Transverse colon (tissue), 4 donors: ENCODE measurements at regions not wholly inside any gene's neighbourhood (a gene's known extent, or its start where the extent isn't known, plus 50 kb on each side); places are given as distances from the start of the nearest gene placed in this dataset.

Source experiments
- DNase-seq: peaks from one replicate; pipeline ENCODE4 v3.0.0-alpha.2; 2019
- H3K27ac ChIP-seq, 4 donors: fragments of 200-600 bp; sonication (generic); 2 replicates each; pipeline ENCODE4 v1.5.1; 2016 to 2018; ENCODE audit warnings: inconsistent platforms in 4 of 4
- H3K27me3 ChIP-seq: fragments of 200-600 bp; sonication (generic); 2 replicates; pipeline ENCODE4 v1.5.1; 2017; ENCODE audit warnings: inconsistent platforms
- H3K36me3 ChIP-seq, 4 donors: fragments of 200-600 bp; sonication (generic); 2 replicates each; pipeline ENCODE4 v1.5.1; 2017 to 2019; ENCODE audit warnings: inconsistent platforms in 4 of 4
- H3K4me1 ChIP-seq, 4 donors: fragments of 200-600 bp; sonication (generic); 2 replicates each; pipeline ENCODE4 v1.5.1; 2017 to 2020; ENCODE audit warnings: inconsistent platforms in 4 of 4
- H3K4me3 ChIP-seq, 4 donors: fragments of 200-600 bp; sonication (generic); 1 replicate in 1 of 4; 2 replicates in 3 of 4; pipeline versions ENCODE4 v1.5.1 to v1.6.1; 2017 to 2019; ENCODE audit warnings: inconsistent platforms in 4 of 4
- H3K9me3 ChIP-seq, 2 donors: fragments of 200-600 bp; sonication (generic); 2 replicates each; pipeline ENCODE4 v1.5.1; 2017 to 2019; ENCODE audit warnings: inconsistent platforms in 2 of 2
- CTCF ChIP-seq, 5 experiments: fragments of 200-600 bp in 3 of 5; fragments of 450-650 bp in 2 of 5; sonication (generic) in 3 of 5; IDR thresholded peaks; 1 replicate in 2 of 5; 2 replicates in 3 of 5; pipeline ENCODE4 v1.5.1; 2016 to 2017; ENCODE audit warnings: antibody characterized with exemption in 5 of 5, inconsistent platforms in 3 of 5, mild to moderate bottlenecking in 2 of 5, moderate library complexity in 1 of 5
- EP300 ChIP-seq: sonication (generic); formaldehyde crosslinking; IDR thresholded peaks from one replicate; pipeline ENCODE4 v1.6.1; 2017; ENCODE audit warnings: antibody characterized with exemption, low read depth
- POLR2A ChIP-seq: fragments of 450-650 bp; IDR thresholded peaks from one replicate; pipeline ENCODE4 v1.6.1; 2016; ENCODE audit warnings: antibody characterized with exemption, mild to moderate bottlenecking, moderate library complexity
- POLR2AphosphoS5 ChIP-seq, 3 donors: sonication (generic); formaldehyde crosslinking; IDR thresholded peaks; one replicate each; pipeline ENCODE4 v1.6.1; 2016; ENCODE audit warnings: antibody characterized with exemption in 3 of 3
- WGBS, 2 donors: methylation state at CpG; one replicate each; pipeline ENCODE4 v1.1.5; 2018; ENCODE audit warnings: low coverage in 1 of 2; 5-methylcytosine and 5-hydroxymethylcytosine counted together
- in situ Hi-C, 4 donors: fragments of 200-750 bp; cut with MboI; loops; one replicate each; pipeline versions ENCODE4 v1.15.0 to v1.15.1; 2017; ENCODE audit warnings: low sequenced_read_pairs in 3 of 4, low pct_ligation_motif_present in 1 of 4, low pct_unique_long_range_greater_than_20kb in 1 of 4
- intact Hi-C: fragments of 100-400 bp; cut with DNase I; formaldehyde crosslinking; loops from one replicate; pipeline ENCODE4 v1.15.1; 2023; ENCODE audit warnings: low total_unique reads

GRCh38 chr10:9219860-9220259 is 1165.4 kb downstream of the GATA3 start:
- no peak overlapping the region for H3K27ac ChIP-seq
- in situ Hi-C loops = loop anchor here (10.0 to 25.0 kb wide), 2 partner anchors 1355 to 1358 kb away; no protein-coding TSS in a partner anchor
- WGBS, 2 donors = 52 to 54% methylated on average over 4 of the region's 4 CpGs
- H3K27me3 ChIP-seq = no peaks in the 10 kb centered on the region
- H3K36me3 ChIP-seq = no peaks in the 10 kb centered on the region
- H3K4me1 ChIP-seq = no peaks in the 10 kb centered on the region
- H3K9me3 ChIP-seq = no peaks in the 10 kb centered on the region
- intact Hi-C loops = no loop called here
- no peak for DNase-seq
- TF ChIP-seq POLR2AphosphoS5 (IDR thresholded peaks at IDR 0.05) (no peak), EP300 (no peak), CTCF (IDR thresholded peaks at IDR 0.05) (no peak), POLR2A (no peak)
- no peak overlapping the region for H3K4me3 ChIP-seq

- H3K4me1 ChIP-seq = no peaks in the 10 kb centered on the region
- H3K9me3 ChIP-seq = no peaks in the 10 kb centered on the region
- intact Hi-C loops = no loop called here
- in situ Hi-C loops = loop anchor here in 2 of 4 donors (25.0 kb wide), 1 partner anchor 1361 kb away; no protein-coding TSS in a partner anchor
- H3K4me3 ChIP-seq = no peak overlapping the region
- H3K27me3 ChIP-seq = no peaks in the 10 kb centered on the region
- TF ChIP-seq POLR2AphosphoS5 (IDR thresholded peaks at IDR 0.05) = no peak
- no peak for TF ChIP-seq CTCF (IDR thresholded peaks at IDR 0.05)
- TF ChIP-seq POLR2A = no peak
- TF ChIP-seq EP300 = no peak
- WGBS, 2 donors = 74 to 80% methylated on average over 1 to 3 of the region's 3 CpGs
- H3K27ac ChIP-seq = no peak overlapping the region
- DNase-seq = no peak
- no peaks in the 10 kb centered on the region for H3K36me3 ChIP-seq
Measured at GRCh38 chr10:9222917-9223316, 1168.4 kb downstream of the GATA3 start.

DNA sequence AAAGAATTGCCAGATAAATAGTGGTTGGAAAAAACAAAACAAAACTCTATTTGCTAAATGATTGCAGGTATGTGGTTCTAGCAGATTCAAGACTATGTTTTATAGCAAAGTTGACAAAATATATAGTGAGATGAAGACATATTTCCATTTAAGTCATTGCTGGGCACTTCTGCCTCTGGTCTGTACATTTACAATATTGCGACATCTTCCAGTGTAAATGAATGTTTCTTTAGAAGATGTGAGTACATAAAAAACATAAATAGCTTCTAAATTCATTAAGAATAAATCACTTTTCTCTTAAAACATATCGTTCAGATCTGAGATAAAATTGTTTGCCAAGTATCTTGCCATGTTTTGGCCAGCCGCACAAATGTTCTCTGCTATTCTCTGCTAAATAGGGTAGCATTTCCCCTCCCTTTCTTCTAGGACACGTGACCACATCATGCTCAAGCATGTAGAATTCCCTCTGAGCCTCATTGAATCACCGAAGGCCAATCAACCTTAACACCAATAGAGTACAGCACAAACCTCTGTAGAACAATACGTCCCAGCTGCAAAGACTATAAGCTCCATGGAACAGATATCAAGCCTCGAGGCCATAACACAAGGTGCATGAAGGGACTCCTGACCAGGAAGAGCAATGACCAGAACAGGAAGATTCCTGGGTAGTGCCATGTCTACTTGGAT is 1173.3 kb downstream of the GATA3 start:
- TF ChIP-seq POLR2A = no peak
- TF ChIP-seq CTCF (IDR thresholded peaks at IDR 0.05) = no peak
- no peak for TF ChIP-seq EP300
- TF ChIP-seq POLR2AphosphoS5 (IDR thresholded peaks at IDR 0.05) = no peak
- Histone ChIP-seq H3K4me3 (no peak overlapping the region), H3K27ac (no peak overlapping the region), H3K27me3 (peaks cover 13% of the 10 kb centered on the region), H3K36me3 (no peaks in the 10 kb centered on the region), H3K9me3 (no peaks in the 10 kb centered on the region), H3K4me1 (no peaks in the 10 kb centered on the region)
- WGBS, 2 donors = 70 to 75% methylated on average over 7 of the region's 7 CpGs
- DNase-seq = no peak
- in situ Hi-C loops = no loop called here
- intact Hi-C loops = no loop called here

GRCh38 chr10:9228771-9229170 is 1174.3 kb downstream of the GATA3 start:
- in situ Hi-C loops (no loop called here), intact Hi-C loops (no loop called here)
- H3K36me3 ChIP-seq = no peaks in the 10 kb centered on the region
- H3K4me1 ChIP-seq = no peaks in the 10 kb centered on the region
- peaks cover 13% of the 10 kb centered on the region for H3K27me3 ChIP-seq
- no peak overlapping the region for H3K27ac ChIP-seq
- H3K4me3 ChIP-seq = no peak overlapping the region
- no peak for DNase-seq
- WGBS, 2 donors = 86 to 100% methylated on average over 1 of the region's 1 CpG
- H3K9me3 ChIP-seq = no peaks in the 10 kb centered on the region
- TF ChIP-seq POLR2A (no peak), POLR2AphosphoS5 (IDR thresholded peaks at IDR 0.05) (no peak), CTCF (IDR thresholded peaks at IDR 0.05) (no peak), EP300 (no peak)
